ENCODE measurements at regions not wholly inside any gene's neighbourhood (a gene's known extent, or its start where the extent isn't known, plus 50 kb on each side); places are given as distances from the start of the nearest gene placed in this dataset.
"Not testable (repeated sequence)": the region's sequence is repeated elsewhere in the genome, so short reads cannot be mapped to it uniquely, and the experiment has no call there.

DNA sequence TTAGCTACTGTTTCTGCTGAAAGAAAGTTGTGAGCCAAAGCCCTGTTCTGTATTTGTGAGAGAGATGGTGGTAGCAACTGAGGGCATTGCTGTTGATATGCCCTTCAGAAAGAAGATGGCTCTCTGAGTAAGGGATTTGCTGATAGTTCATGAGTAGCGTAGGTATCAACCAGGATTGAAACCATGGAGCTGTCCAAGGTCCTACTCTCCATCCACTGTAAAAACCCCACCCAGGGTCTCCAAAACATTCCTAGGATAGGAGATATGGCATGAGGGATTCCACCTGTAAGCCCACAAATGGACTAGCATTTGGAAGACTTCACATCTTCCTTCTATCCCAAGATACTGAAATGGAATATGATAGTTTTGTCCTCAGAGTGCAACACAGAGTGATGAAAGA, 277.1 kb upstream of the PRKX start:
- DNase-seq: no peak

DNA sequence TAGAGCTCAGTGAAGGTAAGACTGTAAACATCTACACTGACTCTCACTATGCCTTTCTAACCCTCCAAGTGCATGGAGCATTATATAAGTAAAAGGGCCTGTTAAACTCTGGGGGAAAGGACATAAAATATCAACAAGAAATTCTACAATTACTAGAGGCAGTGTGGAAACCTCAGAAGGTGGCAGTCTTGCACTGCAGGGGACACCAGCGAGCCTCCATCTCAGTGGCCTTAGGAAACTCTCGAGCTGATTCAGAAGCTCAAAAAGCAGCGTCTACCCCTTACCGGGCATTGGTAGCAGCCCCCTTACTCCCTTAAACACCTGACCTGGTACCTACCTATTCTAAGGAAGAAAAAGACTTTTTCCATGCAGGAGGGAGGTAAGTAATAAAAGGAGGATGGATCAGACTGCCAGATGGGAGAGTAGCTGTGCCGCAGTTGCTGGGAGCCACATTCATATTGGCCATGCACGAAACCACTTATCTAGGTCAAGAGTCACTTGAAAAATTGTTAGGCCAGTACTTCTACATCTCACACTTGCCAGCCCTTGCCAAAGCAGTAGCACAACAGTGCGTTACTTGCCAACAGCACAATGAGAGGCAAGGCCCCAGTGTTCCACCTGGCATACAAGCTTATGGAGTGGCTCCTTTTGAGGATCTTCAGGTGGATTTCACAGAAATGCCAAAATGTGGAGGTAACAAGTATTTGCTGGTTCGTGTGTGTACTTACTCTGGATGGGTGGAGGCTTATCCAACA, 258.8 kb upstream of the PRKX start:
- not testable (repeated sequence) for DNase-seq

- no peak for DNase-seq
These were observed 255.3 kb upstream of the PRKX start for GRCh38 chrX:3968749-3969148.

- DNase-seq: no peak
These were observed 250.5 kb upstream of the PRKX start for GRCh38 chrX:3963980-3964379.

DNA sequence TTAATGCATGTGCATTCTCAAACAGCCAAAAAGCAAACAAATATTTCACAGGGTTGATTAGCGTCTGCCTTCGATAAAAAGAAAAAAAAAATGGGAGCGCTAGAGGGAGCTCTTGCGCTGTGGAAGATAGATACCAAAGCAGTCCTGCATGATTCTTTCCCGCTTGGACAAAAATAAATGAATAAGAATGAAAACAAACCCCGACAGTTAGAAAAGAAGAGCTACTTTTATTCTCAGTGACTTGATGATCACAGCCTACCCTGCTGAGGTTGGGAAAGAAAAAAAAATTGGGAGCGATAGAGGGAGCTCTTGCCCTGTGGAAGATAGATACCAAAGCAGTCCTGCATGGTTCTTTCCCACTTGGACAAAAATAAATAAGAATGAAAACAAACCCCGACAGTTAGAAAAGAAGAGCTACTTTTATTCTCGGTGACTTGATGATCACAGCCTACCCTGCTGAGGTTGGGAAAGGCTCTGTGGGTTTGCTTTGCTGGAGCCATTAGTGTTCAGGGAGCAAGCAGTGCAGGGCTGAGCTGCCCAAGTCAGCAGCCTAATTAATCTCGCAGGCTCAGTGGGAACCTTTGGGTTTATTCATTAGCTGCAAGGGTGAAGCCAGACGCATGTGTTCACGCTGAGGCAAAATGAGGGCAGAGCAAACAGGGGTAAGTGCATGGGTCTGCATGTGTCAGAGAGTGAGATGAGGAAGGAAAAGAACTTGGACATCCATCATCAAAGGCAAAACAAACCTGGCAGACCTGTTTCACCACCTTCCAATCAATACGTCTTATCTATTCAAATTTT, 249.3 kb upstream of the PRKX start:
- peak; percentile 21 for DNase-seq

- no peak for DNase-seq
These were observed 247.5 kb upstream of the PRKX start for GRCh38 chrX:3960952-3961351.

DNA sequence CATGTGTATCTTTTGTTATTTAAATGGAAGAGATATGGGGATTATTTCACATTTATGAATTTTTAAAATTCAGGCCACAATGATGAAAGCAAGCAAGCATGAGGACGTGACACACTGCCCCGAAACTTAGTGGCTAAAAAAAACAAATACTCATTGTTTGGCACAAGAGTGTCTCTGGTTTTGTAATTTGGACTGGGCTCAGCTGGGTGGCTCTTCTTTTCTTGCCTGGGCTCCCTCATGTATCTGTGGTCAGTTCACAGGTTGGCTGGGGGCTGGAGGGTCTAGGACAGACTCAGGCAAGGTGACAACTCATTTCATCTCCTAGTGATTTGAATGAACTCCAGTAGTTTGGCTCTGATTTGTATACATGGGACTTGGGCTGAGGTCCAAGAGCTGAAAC, 238.4 kb upstream of the PRKX start:
- DNase-seq: no peak

DNA sequence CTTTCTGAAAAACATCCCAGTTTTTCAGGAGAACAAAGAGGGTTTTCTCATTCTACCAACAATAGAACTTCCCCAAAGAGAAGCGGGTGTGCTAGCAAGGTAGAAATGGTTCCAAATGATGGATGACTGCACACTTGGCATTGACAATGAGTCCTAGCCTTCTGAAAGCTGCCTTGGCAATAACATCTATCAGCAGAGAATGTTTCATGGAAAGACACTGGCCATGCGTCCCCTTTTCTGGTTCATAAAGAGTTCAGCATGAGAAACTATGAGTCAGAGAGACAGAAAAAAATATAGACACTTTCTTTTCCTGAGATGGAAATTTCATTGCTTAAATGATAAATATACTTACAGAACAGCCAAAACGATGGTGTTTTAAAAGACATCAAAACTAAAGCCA, 236.9 kb upstream of the PRKX start:
- peak; percentile 36 for DNase-seq

DNA sequence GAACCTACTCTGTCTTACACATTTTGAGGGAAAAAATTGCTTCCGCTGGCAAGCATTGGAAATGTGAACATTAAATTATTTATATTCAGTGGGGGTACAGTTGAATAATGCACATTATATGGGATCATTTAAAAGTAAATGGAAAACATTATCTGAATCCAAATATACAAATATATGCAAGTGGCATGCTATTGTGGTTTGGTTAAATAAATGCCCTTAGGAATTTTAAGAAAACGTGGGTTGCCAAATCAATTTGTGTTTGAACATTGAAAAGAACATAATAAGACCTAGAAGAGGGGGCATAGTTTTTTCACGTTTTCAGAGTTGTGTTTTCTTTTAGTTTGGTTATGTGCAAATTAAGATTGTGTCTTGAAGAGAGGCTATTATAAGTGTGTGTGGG, 230.5 kb upstream of the PRKX start:
- no peak for DNase-seq

GRCh38 chrX:3940000-3940610, 226.7 kb upstream of the PRKX start:
- DNase-seq: peak; percentile 37

- DNase-seq: no peak
These were observed 225.1 kb upstream of the PRKX start for GRCh38 chrX:3938587-3938986.

DNA sequence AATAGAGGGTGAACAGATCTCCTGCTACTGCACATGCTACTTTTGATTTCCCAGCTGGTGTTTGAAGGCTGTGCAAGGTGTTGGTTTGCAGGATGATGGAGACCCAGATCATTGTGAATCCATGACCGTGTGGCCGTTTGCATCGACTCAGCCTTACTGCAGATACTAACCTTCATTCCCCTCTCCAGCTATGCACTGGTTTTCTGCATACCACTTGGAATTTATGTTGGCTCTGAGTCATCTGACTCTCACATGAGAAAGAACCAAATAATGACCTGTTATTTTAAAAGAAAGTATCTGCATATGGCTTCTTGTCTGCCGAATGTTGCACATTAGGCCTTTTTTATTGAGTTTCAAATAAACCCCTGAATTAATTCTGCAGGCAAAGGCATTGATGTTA, 221.7 kb upstream of the PRKX start:
- DNase-seq: not testable (repeated sequence)

DNA sequence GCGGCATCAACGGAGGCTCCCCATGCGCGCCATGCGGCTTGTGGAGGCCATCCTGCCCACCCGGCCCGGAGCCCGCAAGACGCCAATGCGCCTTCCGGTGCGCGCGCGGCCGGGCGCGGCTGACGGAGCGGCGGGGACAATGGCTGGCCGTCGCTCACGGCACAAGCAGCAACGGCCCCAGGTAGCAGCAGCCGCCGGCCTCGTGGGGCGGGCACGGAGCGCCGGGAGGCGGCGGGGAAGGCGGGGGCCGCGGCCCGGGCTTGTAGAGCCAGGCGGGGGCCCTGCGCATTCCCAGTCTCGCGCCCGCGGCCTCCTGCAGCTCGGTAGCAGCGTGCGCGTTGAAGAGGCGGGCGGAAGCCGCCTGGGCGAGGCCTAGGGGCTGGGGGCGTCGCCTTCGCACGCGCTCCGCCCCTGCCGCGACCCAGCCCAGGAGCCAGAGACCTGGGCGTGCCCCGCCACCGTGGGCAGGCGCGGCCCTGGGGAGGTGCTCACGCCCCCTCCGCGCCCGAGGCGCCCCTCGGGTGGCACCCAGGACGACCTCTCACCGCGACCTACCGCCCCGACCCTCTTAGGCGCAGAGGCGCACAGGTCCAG, 207.1 kb upstream of the PRKX start:
- DNase-seq: not testable (repeated sequence)

DNA sequence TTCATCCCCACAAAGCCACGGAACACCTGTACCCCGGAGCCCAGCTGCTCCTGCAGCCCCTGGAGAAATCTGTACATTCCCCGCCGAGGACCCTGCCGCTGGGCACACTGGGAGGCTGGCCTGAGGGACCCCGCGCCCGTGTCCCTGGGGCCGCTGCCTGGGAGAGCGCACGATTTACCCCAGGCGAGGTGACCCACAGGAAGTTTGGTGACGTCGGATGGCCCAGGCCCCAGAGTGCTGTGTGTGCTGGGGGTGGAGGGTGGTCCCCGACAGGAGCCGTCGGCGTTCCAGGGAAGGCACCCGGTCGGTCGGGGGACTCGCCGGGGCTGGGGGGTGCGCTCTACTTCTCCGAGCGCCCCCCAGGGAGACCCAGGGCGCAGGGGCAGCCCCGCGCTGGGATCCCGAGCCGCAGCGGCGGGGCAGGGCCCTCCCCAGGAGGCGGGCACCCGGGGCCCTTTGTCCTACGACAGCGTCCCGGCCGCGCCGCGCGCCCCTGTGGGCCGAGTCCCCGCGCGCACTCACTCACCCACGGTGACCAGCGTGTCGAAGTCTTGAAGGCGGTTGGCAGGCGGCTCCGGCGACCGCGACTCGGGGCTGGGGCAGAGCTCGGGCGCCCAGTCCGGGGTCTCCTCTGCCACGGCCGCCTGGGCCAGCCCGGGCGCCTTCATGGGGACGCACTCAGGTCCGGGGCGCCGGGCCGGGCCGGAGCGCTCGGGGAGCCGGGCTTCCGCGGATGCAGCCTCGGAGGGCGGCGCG, 206.4 kb upstream of the PRKX start:
- DNase-seq: not testable (repeated sequence)

GRCh38 chrX:3914813-3915212, 201.4 kb upstream of the PRKX start:
- DNase-seq: not testable (repeated sequence)

- DNase-seq: not testable (repeated sequence)
These were observed 200.6 kb upstream of the PRKX start for GRCh38 chrX:3914059-3914458.

- DNase-seq: not testable (repeated sequence)
These were observed 197.6 kb upstream of the PRKX start for GRCh38 chrX:3911012-3911411.

DNA sequence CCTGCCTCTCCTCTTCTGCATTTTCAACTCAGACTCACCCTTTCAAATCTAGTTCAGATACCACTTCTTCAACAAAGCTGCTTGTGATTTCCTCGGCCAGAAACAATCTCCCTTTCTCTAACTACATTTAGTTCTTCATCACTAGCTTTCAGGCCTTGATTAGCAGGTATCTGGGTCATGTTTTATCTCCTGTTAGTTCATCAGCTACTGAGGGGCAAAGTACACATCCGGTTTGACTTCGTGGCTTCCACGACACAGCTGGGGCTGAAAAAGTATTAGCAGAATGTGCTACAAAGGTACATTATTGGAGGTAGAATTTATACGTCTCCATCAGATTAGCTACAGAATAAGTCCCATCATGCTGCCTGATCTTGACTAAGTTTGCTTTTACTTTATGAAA, 197.2 kb upstream of the PRKX start:
- DNase-seq: not testable (repeated sequence)

GRCh38 chrX:3905522-3906258, 192.2 kb upstream of the PRKX start:
- not testable (repeated sequence) for DNase-seq

- not testable (repeated sequence) for DNase-seq
These were observed 188.8 kb upstream of the PRKX start for GRCh38 chrX:3902222-3902621.

- DNase-seq: not testable (repeated sequence)
These were observed 183.3 kb upstream of the PRKX start for GRCh38 chrX:3896755-3897154.

- DNase-seq: not testable (repeated sequence)
These were observed 169.1 kb upstream of the PRKX start for GRCh38 chrX:3882553-3882920.

Measured in kidney glomerular epithelial cell (primary cell).